ENCODE measurements at regions not wholly inside any gene's neighbourhood (a gene's known extent, or its start where the extent isn't known, plus 50 kb on each side); places are given as distances from the start of the nearest gene placed in this dataset.

- no peak for TF ChIP-seq POLR2AphosphoS5 (IDR thresholded peaks at IDR 0.05; ENCODE audit: low read depth)
- no peak for TF ChIP-seq REST (IDR thresholded peaks at IDR 0.05; ENCODE audit: insufficient replicate concordance, low read depth)
- no peak for TF ChIP-seq CTCF (IDR thresholded peaks at IDR 0.05; ENCODE audit: insufficient read depth, low read length)
- Histone ChIP-seq H3K4me3 (replicated peaks; ENCODE audit: insufficient read depth, low read length) (no peak overlapping the region), H3K27ac (replicated peaks) (no peak overlapping the region), H3K27me3 (ENCODE audit: insufficient read depth, poor library complexity, severe bottlenecking) (no peaks in the 10 kb centered on the region)
- no peak for DNase-seq (ENCODE audit: low read depth in 1 of 2, low spot score in 1 of 2)
Measured at GRCh38 chr17:59456923-59457615, 108.3 kb upstream of the DHX40 start.

GRCh38 chr17:59462385-59462784 is 103.0 kb upstream of the DHX40 start:
- no peak for DNase-seq (ENCODE audit: low read depth in 1 of 2, low spot score in 1 of 2)

GRCh38 chr17:59464246-59464645 is 101.2 kb upstream of the DHX40 start:
- no peak for DNase-seq (ENCODE audit: low read depth in 1 of 2, low spot score in 1 of 2)
- Histone ChIP-seq H3K27me3 (ENCODE audit: insufficient read depth, poor library complexity, severe bottlenecking) (no peaks in the 10 kb centered on the region), H3K27ac (replicated peaks) (no peak overlapping the region), H3K4me3 (replicated peaks; ENCODE audit: insufficient read depth, low read length) (no peak overlapping the region)
- TF ChIP-seq REST (IDR thresholded peaks at IDR 0.05; ENCODE audit: insufficient replicate concordance, low read depth), result no peak
- TF ChIP-seq CTCF (IDR thresholded peaks at IDR 0.05; ENCODE audit: insufficient read depth, low read length), result no peak
- no peak for TF ChIP-seq SPI1 (IDR thresholded peaks at IDR 0.05; ENCODE audit: borderline replicate concordance, low read depth)
- no peak for TF ChIP-seq POLR2AphosphoS5 (IDR thresholded peaks at IDR 0.05; ENCODE audit: low read depth)
- TF ChIP-seq GABPA (IDR thresholded peaks at IDR 0.05; ENCODE audit: low read depth), result no peak

More at GRCh38 chr17:59462385-59462784, 103.0 kb upstream of the DHX40 start:
- Histone ChIP-seq H3K4me3 (replicated peaks; ENCODE audit: insufficient read depth, low read length) (no peak overlapping the region), H3K27me3 (ENCODE audit: insufficient read depth, poor library complexity, severe bottlenecking) (no peaks in the 10 kb centered on the region), H3K27ac (replicated peaks) (no peak overlapping the region)
- no peak for TF ChIP-seq POLR2AphosphoS5 (IDR thresholded peaks at IDR 0.05; ENCODE audit: low read depth)
- TF ChIP-seq CTCF (IDR thresholded peaks at IDR 0.05; ENCODE audit: insufficient read depth, low read length), result no peak
- no peak for TF ChIP-seq GABPA (IDR thresholded peaks at IDR 0.05; ENCODE audit: low read depth)
- no peak for TF ChIP-seq REST (IDR thresholded peaks at IDR 0.05; ENCODE audit: insufficient replicate concordance, low read depth)
- TF ChIP-seq SPI1 (IDR thresholded peaks at IDR 0.05; ENCODE audit: borderline replicate concordance, low read depth), result no peak
